BE2C (cell line): ENCODE measurements at regions not wholly inside any gene's neighbourhood (a gene's known extent, or its start where the extent isn't known, plus 50 kb on each side); places are given as distances from the start of the nearest gene placed in this dataset.
"Not testable (repeated sequence)": the region's sequence is repeated elsewhere in the genome, so short reads cannot be mapped to it uniquely, and the experiment has no call there.

Experiments used
- DNase-seq: peaks from one replicate; pipeline ENCODE4 v3.0.0-alpha.2; 2020
- H3K27me3 ChIP-seq: fragments of 250-450 bp; sonication (Bioruptor Pico); 2 replicates; pipeline ENCODE4 v1.5.1; 2020; ENCODE audit warnings: mild to moderate bottlenecking
- H3K36me3 ChIP-seq: fragments of 250-450 bp; sonication (Bioruptor Pico); 2 replicates; pipeline ENCODE4 v1.5.1; 2020; ENCODE audit warnings: mild to moderate bottlenecking
- H3K4me1 ChIP-seq: fragments of 250-450 bp; sonication (Bioruptor Pico); 2 replicates; pipeline ENCODE4 v1.5.1; 2020
- H3K4me3 ChIP-seq: 2 replicates; pipeline ENCODE4 v1.5.1; 2011; ENCODE audit warnings: low read depth, low read length
- H3K9me3 ChIP-seq: fragments of 250-450 bp; sonication (Bioruptor Pico); 2 replicates; pipeline ENCODE4 v1.5.1; 2020
- TF ChIP-seq, protein P1 (sequence below): IDR thresholded peaks from 2 replicates; pipeline ENCODE4 v1.5.1; 2012; ENCODE audit warnings: mild to moderate bottlenecking, low read depth, low read length

DNA sequence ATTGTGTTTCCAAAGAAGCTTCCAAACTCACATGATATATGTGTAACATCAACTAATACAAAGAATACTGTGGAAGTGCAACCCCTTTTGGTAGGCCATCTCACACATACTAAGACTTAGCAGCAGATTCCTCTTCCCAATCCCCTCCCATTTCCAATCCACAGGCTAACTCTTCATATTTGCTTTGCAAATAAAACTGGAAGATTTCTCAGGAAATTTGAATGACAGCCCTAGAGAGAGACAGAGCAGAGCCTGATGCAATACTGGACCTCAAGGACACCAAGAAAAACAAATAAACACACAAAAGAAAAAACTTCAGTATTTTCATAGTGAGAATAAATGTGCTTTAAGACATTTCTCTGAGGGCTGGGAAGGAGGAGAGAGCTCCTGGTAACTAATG is 190.2 kb upstream of the BRINP3 start:
- H3K4me1 ChIP-seq: no peaks in the 10 kb centered on the region
- no peak for DNase-seq
- H3K27me3 ChIP-seq: no peaks in the 10 kb centered on the region
- no peaks in the 10 kb centered on the region for H3K9me3 ChIP-seq
- TF ChIP-seq, protein P1, sequence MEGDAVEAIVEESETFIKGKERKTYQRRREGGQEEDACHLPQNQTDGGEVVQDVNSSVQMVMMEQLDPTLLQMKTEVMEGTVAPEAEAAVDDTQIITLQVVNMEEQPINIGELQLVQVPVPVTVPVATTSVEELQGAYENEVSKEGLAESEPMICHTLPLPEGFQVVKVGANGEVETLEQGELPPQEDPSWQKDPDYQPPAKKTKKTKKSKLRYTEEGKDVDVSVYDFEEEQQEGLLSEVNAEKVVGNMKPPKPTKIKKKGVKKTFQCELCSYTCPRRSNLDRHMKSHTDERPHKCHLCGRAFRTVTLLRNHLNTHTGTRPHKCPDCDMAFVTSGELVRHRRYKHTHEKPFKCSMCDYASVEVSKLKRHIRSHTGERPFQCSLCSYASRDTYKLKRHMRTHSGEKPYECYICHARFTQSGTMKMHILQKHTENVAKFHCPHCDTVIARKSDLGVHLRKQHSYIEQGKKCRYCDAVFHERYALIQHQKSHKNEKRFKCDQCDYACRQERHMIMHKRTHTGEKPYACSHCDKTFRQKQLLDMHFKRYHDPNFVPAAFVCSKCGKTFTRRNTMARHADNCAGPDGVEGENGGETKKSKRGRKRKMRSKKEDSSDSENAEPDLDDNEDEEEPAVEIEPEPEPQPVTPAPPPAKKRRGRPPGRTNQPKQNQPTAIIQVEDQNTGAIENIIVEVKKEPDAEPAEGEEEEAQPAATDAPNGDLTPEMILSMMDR: no peak
- no peak overlapping the region for H3K4me3 ChIP-seq
- no peaks in the 10 kb centered on the region for H3K36me3 ChIP-seq

DNA sequence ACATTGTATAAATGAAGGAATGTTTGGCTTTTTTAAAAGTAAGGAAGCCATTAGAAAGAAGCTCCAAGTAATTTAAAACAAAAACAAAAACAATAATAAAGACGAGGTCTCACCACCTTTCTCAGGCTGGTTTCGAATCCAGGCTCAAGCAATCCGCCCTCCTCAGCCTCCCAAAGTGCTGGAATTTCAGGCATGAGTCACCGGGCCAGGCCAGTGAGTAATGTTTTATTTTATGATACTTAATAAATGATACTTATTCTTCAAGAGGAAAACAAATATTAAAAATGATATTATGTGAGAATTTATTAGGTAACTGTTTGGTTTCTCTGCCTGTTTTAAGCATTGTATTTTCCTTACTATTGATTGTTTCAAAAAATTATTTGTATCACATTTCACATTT is 201.4 kb upstream of the BRINP3 start:
- no peak for DNase-seq
- Histone ChIP-seq H3K4me1 (peaks cover 3% of the 10 kb centered on the region; the same call in 1 of the 2 replicates), H3K9me3 (no peaks in the 10 kb centered on the region), H3K27me3 (no peaks in the 10 kb centered on the region), H3K4me3 (no peak overlapping the region), H3K36me3 (no peaks in the 10 kb centered on the region)
- TF ChIP-seq, protein P1: no peak

DNA sequence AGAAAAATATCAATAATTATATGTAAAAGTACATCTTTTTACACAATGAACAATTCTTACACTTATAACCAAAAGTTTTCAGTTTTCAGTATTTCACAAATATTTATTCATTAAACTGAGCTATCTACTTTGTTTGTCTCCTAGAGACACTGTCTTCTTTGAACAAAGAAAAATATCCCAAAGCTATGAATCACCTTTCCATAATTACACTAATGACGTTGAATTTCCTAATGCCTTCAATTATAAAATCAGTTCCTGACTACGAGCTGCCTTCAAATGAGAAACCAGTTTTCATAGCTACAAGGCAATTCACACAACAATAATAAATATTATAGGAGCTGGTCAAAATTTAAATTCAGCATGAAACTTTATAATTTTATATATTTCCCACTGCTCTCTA is 201.8 kb upstream of the BRINP3 start:
- Histone ChIP-seq H3K4me3 (no peak overlapping the region), H3K9me3 (no peaks in the 10 kb centered on the region), H3K36me3 (no peaks in the 10 kb centered on the region), H3K27me3 (no peaks in the 10 kb centered on the region), H3K4me1 (peaks cover 3% of the 10 kb centered on the region; the same call in 1 of the 2 replicates)
- TF ChIP-seq, protein P1: no peak
- no peak for DNase-seq

DNA sequence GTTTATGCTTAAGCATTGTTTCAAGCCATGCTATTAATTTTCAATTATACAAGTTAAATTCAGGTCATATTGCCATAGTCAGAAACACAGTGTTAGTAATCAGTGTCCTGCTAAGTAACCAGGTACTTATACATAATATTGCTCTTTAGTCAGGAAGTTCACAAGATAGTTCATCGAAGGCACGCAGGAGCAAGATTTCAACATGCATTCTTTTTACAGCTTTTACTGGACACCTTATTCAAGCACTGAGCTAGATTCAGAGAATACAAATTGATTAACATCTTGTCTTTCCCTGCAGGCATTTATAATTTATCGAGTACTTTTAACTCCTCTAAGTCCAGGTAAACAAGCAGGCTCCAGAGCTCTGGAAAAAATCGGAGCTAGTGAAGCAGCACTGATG is 202.3 kb upstream of the BRINP3 start:
- H3K9me3 ChIP-seq: no peaks in the 10 kb centered on the region
- H3K27me3 ChIP-seq: no peaks in the 10 kb centered on the region
- no peaks in the 10 kb centered on the region for H3K36me3 ChIP-seq
- peak; percentile 33 for DNase-seq
- peak overlapping the region; percentile 20; the same call in 1 of the 2 replicates for H3K4me3 ChIP-seq
- peaks cover 3% of the 10 kb centered on the region; the same call in 1 of the 2 replicates for H3K4me1 ChIP-seq
- TF ChIP-seq, protein P1: no peak

DNA sequence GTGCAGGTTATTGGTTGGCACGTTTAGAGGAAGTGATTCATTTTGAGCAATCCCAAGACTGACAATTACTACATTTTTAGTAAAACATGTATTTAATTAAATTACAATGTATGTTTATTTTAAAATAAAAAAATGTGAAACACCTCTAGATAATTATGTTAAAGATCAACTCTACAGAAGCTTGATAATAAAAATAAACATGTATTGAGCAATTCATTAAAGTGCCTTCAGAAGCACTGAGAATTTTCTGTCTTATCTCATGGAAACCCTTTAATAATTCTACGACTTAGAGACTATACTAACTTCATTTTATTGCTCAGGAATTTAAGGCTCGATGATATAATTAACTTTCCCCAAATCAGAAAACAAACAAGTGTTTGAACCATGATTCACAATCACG is 208.0 kb upstream of the BRINP3 start:
- no peak for DNase-seq
- Histone ChIP-seq H3K9me3 (no peaks in the 10 kb centered on the region), H3K36me3 (no peaks in the 10 kb centered on the region), H3K4me1 (peaks cover 3% of the 10 kb centered on the region; the same call in 1 of the 2 replicates), H3K4me3 (no peak overlapping the region), H3K27me3 (no peaks in the 10 kb centered on the region)
- TF ChIP-seq, protein P1: no peak

DNA sequence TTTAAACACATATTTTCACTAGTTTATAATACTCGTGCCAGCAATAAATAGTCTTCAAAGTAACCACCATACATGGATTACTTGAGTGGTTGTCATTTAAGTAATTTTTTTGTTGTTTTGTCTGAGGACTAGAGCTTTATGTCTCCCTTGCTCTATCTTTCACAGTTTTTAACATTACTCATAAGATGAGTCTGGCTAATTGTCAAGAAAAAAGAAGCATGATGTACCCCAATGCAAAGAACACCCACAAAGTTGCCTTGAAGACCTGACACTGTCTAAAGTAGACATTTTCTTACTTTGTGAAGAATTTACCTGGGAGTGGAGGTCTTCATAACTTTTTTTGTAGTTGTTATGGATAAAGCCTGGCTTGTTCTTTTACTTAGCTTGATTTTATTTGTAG is 210.4 kb upstream of the BRINP3 start:
- H3K36me3 ChIP-seq: no peaks in the 10 kb centered on the region
- TF ChIP-seq, protein P1: no peak
- H3K9me3 ChIP-seq: no peaks in the 10 kb centered on the region
- H3K4me1 ChIP-seq: peaks cover 3% of the 10 kb centered on the region; the same call in 1 of the 2 replicates
- H3K27me3 ChIP-seq: no peaks in the 10 kb centered on the region
- no peak for DNase-seq
- H3K4me3 ChIP-seq: no peak overlapping the region

DNA sequence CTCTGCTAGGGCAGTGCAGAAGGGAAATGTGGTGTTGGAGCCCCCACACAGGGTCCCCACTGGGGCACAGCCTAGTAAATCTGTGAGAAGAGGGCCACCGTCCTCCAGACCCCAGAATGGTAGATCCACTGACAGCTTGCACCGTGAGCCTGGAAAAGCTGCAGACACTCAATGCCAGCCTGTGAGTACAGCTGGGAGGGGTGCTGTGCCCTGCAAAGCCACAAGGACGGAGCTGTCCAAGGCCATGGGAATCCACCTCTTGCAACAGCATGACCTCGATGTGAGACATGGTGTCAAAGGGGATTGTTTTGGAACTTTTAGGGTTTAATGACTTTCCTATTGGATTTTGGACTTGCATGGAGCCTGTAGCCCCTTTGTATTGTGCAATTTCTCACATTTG is 220.8 kb upstream of the BRINP3 start:
- not testable (repeated sequence) for H3K4me3 ChIP-seq, DNase-seq, H3K4me1 ChIP-seq, H3K9me3 ChIP-seq, H3K36me3 ChIP-seq, H3K27me3 ChIP-seq
